ENCODE measurements at regions not wholly inside any gene's neighbourhood (a gene's known extent, or its start where the extent isn't known, plus 50 kb on each side); places are given as distances from the start of the nearest gene placed in this dataset.
"Not testable (repeated sequence)": the region's sequence is repeated elsewhere in the genome, so short reads cannot be mapped to it uniquely, and the experiment has no call there.

DNA sequence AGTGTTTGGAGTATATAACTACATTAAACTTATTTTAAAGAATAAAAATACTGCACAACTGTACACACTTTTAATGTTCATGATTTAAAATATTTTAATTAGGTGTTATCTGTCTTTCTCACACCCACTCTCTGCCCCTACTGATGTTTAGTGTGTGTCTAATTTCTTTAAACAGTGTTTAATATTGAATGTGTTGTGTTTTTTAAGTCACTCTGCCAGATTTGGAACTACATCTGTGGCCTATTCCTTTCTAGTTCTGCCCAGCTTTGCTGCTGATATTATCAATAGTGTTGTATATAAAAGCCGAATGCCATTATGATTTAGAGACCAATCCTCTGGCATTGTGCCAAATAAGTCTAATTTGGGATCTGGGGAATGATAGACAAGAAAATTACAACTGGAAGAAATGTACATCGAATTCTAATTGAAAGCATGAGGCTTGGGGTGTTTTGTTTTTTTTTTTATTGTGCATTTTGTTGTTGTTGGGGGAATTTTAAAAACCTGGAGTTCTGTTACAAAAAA lies 398.0 kb downstream of the CPS1 start:
- Histone ChIP-seq H3K4me1 (no peaks in the 10 kb centered on the region), H3K36me3 (replicated peaks) (no peaks in the 10 kb centered on the region), H3K9me3 (no peaks in the 10 kb centered on the region), H3K27me3 (ENCODE audit: low read depth) (no peaks in the 10 kb centered on the region), H3K4me3 (no peak overlapping the region)
- no peak for DNase-seq (ENCODE audit: low spot score in 2 of 2)
- in situ Hi-C loops (cut with MboI; ENCODE audit: low sequenced_read_pairs): no loop called here

DNA sequence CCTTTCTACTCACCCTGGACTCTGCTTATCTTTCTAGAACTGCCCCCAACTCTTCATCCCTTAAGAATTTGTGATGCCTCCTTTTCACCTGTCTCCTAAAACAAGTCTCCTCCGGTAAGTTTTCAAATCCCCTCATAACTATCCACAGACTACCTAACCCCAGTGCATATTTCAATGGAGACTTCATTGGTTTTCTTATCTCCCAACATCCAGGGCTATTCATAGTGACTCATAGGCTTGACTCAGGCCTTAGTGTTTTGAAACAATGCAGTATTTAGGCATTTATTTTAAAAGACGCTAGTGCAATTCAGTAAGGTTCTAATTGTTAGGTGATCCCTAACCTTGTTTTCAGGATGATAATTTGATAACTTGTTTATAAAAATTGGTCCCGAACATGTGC lies 399.2 kb downstream of the CPS1 start:
- no peaks in the 10 kb centered on the region for H3K36me3 ChIP-seq (replicated peaks)
- H3K4me1 ChIP-seq: no peaks in the 10 kb centered on the region
- no peaks in the 10 kb centered on the region for H3K27me3 ChIP-seq (ENCODE audit: low read depth)
- no peaks in the 10 kb centered on the region for H3K9me3 ChIP-seq
- H3K4me3 ChIP-seq: no peak overlapping the region
- in situ Hi-C loops (cut with MboI; ENCODE audit: low sequenced_read_pairs): no loop called here
- no peak for DNase-seq (ENCODE audit: low spot score in 2 of 2)

DNA sequence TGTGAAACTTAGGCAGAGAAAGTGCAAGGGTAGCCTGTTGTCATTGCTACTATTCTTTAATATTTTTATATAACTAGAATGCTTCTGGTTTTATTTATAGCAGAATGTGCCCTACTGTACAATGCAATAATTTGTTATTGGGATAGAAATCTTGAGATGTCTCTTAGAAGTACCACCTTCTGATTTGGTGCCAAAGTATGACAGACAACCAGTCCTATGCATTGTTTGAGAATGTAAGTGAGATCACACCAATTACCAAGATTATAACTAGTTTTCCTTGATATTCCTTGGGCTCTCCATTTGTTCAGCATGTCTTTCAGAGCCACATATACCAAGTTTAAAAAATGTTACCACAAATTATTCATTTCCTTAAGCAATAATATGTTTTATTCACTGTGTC lies 399.7 kb downstream of the CPS1 start:
- in situ Hi-C loops (cut with MboI; ENCODE audit: low sequenced_read_pairs): no loop called here
- Histone ChIP-seq H3K27me3 (ENCODE audit: low read depth) (no peaks in the 10 kb centered on the region), H3K4me1 (no peaks in the 10 kb centered on the region), H3K9me3 (no peaks in the 10 kb centered on the region), H3K4me3 (no peak overlapping the region), H3K36me3 (replicated peaks) (no peaks in the 10 kb centered on the region)
- DNase-seq (ENCODE audit: low spot score in 2 of 2): no peak

DNA sequence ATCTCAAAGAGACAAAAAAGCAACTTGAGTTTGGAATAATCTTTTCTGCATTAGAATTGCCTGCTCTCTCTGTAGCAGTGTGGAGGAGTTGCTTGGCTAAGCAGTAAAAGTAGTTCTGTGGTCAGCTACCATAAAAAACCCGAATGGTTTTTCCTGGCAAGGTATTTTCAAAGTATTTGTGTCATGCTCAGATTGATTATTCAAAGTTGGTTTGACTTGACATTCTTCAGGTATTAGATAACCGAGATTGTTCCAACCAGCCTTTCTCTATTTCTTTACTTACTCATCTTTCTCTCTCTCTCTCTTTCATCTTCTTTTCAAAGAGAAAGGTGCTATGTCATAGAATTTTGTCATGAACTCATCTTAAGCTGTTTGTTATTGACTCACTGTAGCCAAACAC lies 404.9 kb downstream of the CPS1 start:
- Histone ChIP-seq H3K4me3 (no peak overlapping the region), H3K9me3 (no peaks in the 10 kb centered on the region), H3K36me3 (replicated peaks) (no peaks in the 10 kb centered on the region), H3K27me3 (ENCODE audit: low read depth) (no peaks in the 10 kb centered on the region), H3K4me1 (no peaks in the 10 kb centered on the region; the same call in 1 of the 2 replicates)
- in situ Hi-C loops (cut with MboI; ENCODE audit: low sequenced_read_pairs): no loop called here
- DNase-seq (ENCODE audit: low spot score in 2 of 2): no peak

DNA sequence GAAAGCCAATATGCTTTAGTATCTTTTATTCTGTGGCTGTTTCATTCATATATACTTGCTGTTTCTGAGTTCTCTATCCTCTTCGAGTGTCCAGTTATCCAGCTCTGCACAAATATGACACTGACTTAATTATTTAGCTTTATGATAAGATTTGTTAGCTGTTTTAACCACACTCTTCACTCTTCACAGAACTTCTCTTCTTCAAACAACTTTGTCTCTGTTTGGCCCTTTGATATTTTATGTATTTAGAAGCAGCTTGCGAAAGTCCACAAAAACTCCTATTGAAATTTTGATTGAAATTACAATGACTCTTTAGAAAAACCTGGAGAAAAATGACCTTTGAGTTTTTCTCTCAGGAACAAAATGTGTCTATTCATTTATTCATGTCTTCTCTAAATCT lies 407.0 kb downstream of the CPS1 start:
- in situ Hi-C loops (cut with MboI; ENCODE audit: low sequenced_read_pairs): no loop called here
- H3K9me3 ChIP-seq: no peaks in the 10 kb centered on the region
- DNase-seq (ENCODE audit: low spot score in 2 of 2): no peak
- no peaks in the 10 kb centered on the region; the same call in 1 of the 2 replicates for H3K4me1 ChIP-seq
- H3K4me3 ChIP-seq: no peak overlapping the region
- no peaks in the 10 kb centered on the region for H3K36me3 ChIP-seq (replicated peaks)
- no peaks in the 10 kb centered on the region for H3K27me3 ChIP-seq (ENCODE audit: low read depth)

DNA sequence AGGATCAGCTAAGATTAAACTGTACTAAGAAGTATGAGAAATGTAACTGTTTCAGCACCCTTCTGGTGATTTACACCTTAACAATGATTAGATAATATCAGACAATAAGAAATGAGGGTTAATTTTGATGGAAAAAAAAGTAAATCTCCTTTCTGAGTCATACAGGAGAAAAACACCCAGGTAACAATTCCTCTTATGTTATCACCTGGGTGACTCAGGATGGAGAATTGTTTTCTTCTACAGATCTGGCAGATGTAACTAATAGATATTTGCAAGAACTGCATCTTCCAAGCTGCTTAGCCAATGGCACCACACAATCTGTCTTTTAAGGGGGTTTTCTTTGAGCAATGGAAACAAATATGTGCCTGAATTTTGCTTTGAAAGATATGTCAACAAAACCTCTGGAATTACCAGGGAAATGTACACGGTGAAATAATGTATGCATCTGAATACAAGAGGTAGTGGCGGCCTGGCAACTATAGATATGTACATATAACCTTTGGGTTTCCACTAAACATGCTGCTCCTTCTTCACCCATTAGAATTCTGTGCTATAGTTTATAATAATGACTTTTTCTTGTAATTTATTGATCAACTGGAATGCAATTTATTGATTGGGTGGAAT lies 407.9 kb downstream of the CPS1 start:
- in situ Hi-C loops (cut with MboI; ENCODE audit: low sequenced_read_pairs): no loop called here
- no peak for DNase-seq (ENCODE audit: low spot score in 2 of 2)
- H3K4me3 ChIP-seq: no peak overlapping the region
- no peaks in the 10 kb centered on the region for H3K36me3 ChIP-seq (replicated peaks)
- no peaks in the 10 kb centered on the region; the same call in 1 of the 2 replicates for H3K4me1 ChIP-seq
- no peaks in the 10 kb centered on the region for H3K9me3 ChIP-seq
- H3K27me3 ChIP-seq (ENCODE audit: low read depth): no peaks in the 10 kb centered on the region

DNA sequence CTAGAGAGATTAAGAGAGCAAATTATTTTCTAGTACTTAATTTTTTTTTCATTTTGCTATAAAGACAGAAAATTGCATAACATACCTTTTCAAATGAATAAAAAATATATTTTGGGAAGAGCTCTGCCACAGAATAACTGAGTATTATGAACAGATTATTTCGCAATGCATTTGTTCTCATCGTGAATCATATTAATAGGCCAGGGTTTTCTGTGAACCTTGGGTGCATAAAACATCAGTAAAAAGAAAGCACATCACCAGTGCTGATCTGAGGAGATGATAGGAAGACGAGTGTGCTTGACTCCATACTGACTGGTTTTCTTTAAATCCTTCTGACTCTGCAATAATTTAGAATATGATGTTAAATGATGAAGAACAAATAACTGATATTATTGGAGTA lies 409.1 kb downstream of the CPS1 start:
- Histone ChIP-seq H3K36me3 (replicated peaks) (no peaks in the 10 kb centered on the region), H3K27me3 (ENCODE audit: low read depth) (no peaks in the 10 kb centered on the region), H3K9me3 (no peaks in the 10 kb centered on the region), H3K4me1 (no peaks in the 10 kb centered on the region; the same call in 1 of the 2 replicates), H3K4me3 (no peak overlapping the region)
- in situ Hi-C loops (cut with MboI; ENCODE audit: low sequenced_read_pairs): no loop called here
- no peak for DNase-seq (ENCODE audit: low spot score in 2 of 2)

DNA sequence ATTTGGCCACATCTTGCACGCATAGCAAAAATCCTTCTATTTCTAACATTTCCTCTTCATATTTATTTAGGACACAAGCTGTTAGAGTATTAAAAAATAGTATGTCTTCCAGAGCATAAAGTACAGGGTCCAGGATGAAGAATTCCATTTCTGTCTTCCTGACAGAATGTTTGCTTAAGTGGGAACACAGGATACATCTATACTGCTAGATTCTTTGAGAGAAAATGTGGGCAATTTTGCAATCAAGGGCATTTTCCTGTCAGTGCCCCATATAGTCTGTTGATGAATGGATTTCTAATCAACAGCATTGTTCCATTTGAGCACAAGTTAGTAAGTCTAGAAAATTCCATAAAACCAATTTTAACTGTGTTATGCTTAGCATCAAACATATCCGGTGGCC lies 409.9 kb downstream of the CPS1 start:
- Histone ChIP-seq H3K4me3 (no peak overlapping the region), H3K9me3 (no peaks in the 10 kb centered on the region), H3K36me3 (replicated peaks) (no peaks in the 10 kb centered on the region), H3K4me1 (peaks cover 2% of the 10 kb centered on the region), H3K27me3 (ENCODE audit: low read depth) (no peaks in the 10 kb centered on the region)
- in situ Hi-C loops (cut with MboI; ENCODE audit: low sequenced_read_pairs): no loop called here
- no peak for DNase-seq (ENCODE audit: low spot score in 2 of 2)

DNA sequence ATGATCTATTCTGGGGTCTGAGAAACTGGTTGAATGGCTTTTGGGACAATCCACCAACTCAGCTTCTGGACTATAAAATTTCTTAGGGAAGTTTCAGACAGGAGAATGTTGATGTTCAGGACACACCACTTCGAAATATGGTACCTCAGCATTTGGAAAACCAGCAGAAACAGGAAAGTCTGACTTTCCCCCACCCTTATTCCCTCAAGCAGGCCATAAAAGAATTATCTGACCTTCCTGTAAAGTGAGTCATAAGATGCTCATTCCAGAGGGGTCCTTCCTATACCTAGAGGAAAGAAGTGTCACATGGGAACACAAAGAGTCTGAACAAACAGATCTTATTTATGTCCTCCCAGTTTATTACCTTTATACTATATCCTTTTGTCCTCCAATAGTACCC lies 415.0 kb downstream of the CPS1 start:
- no peaks in the 10 kb centered on the region for H3K9me3 ChIP-seq
- no peaks in the 10 kb centered on the region for H3K36me3 ChIP-seq (replicated peaks)
- in situ Hi-C loops (cut with MboI; ENCODE audit: low sequenced_read_pairs): no loop called here
- no peak overlapping the region for H3K4me3 ChIP-seq
- no peaks in the 10 kb centered on the region for H3K27me3 ChIP-seq (ENCODE audit: low read depth)
- peak in 1 of 2 experiments; percentile 45 for DNase-seq (ENCODE audit: low spot score in 2 of 2)
- peaks cover 8% of the 10 kb centered on the region; the same call in 1 of the 2 replicates for H3K4me1 ChIP-seq

DNA sequence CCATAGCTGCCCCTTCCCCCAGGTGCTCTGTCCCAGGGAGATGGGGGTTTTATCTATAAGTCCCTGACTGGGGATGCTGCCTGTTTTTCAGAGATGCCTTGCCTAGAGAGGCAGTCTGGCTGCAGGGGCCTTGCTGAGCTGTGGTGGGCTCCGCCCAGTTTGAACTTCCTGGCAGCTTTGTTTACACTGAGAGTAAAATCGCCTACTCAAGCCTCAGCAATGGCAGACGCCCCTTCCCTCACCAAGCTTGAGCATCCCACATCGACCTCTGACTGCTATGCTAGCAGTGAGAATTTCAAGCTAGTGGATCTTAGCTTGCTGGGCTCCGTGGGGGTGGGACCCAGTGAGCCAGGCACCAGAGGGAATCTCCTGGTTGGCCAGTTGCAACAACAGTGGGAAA lies 430.4 kb downstream of the CPS1 start:
- H3K4me1 ChIP-seq; H3K27me3 ChIP-seq (ENCODE audit: low read depth); DNase-seq (ENCODE audit: low spot score in 2 of 2); in situ Hi-C loops (cut with MboI; ENCODE audit: low sequenced_read_pairs); H3K4me3 ChIP-seq; H3K36me3 ChIP-seq (replicated peaks); H3K9me3 ChIP-seq: not testable (repeated sequence)

DNA sequence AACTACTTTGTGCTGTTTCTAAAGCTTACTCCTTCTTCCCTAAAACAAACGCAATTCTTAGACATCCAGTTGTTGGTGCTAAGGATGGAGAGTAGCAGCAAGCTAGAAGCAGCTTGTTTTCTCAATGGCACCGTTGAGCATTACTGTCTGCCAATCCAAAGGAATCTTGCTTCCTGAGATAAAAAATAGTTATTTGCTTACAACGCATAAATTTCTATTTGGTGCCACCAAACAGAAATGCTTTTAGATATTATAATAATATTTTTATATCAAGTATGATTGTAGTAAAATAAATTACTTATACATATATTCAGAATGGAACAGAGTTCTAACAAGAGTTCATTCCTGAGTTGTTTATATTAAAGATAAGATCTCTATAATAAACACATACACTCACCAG lies 434.7 kb downstream of the CPS1 start:
- H3K4me3 ChIP-seq: no peak overlapping the region
- no peaks in the 10 kb centered on the region for H3K4me1 ChIP-seq
- DNase-seq (ENCODE audit: low spot score in 2 of 2): no peak
- no peaks in the 10 kb centered on the region for H3K36me3 ChIP-seq (replicated peaks)
- in situ Hi-C loops (cut with MboI; ENCODE audit: low sequenced_read_pairs): no loop called here
- H3K9me3 ChIP-seq: no peaks in the 10 kb centered on the region
- no peaks in the 10 kb centered on the region for H3K27me3 ChIP-seq (ENCODE audit: low read depth)

DNA sequence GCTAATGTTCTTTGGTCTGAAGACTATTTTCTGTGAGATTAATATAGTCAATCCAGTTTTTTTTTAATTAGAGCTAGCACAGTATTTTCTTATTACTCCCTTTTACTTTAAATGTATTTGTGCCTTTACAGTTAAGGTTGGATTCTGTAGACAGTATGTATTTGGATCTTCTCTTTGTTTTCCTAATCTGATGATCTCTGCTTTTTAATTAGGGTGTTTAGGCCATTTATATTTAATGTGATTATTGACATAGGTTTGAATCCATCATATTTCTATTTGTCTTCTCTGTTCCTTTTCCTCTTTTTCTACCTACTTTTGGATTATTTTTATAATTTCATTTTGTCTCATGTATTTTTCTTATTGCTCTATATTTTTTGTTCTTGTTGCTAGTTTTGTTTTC lies 437.7 kb downstream of the CPS1 start:
- no peaks in the 10 kb centered on the region for H3K9me3 ChIP-seq
- DNase-seq (ENCODE audit: low spot score in 2 of 2): no peak
- in situ Hi-C loops (cut with MboI; ENCODE audit: low sequenced_read_pairs): no loop called here
- H3K4me1 ChIP-seq: no peaks in the 10 kb centered on the region
- no peaks in the 10 kb centered on the region for H3K36me3 ChIP-seq (replicated peaks)
- no peaks in the 10 kb centered on the region for H3K27me3 ChIP-seq (ENCODE audit: low read depth)
- no peak overlapping the region for H3K4me3 ChIP-seq

DNA sequence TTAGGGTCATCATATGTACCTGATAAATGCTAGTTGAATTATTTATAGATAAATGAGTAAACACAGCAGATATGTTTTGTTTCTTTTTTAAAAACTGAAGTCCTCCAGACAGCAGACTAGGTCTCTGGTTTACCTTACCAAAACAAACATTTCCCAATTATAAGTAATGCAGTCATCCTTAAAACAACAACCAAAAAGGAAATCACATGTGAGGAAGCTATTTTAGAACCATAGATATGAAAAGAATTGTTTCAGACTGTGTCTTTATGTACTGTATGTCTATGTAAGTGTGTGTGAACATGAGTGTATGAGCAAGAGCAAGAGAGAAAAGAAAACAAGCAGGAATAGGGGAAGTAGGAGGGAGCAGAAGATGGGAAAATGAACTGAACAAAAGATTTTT lies 441.0 kb downstream of the CPS1 start:
- DNase-seq (ENCODE audit: low spot score in 2 of 2): no peak
- Histone ChIP-seq H3K4me3 (no peak overlapping the region), H3K4me1 (no peaks in the 10 kb centered on the region), H3K9me3 (no peaks in the 10 kb centered on the region), H3K27me3 (ENCODE audit: low read depth) (no peaks in the 10 kb centered on the region), H3K36me3 (replicated peaks) (no peaks in the 10 kb centered on the region)
- in situ Hi-C loops (cut with MboI; ENCODE audit: low sequenced_read_pairs): no loop called here

DNA sequence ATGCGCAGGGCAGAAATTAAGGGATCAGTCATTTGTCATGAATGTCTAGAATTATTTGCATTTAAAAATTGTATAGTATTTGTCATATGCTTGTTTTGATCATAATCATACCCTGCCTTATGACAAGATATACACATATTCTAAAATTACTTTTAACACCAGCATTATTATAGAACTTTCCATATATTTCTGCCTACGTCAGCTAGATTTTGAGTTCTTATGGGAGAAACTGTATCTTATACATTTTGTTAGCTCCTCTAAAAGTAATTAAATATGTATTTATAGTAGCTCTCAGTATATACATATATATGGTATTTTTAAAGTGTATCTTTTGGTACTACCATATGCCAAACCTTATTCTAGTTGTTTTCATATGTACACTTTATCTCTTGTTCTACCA lies 441.9 kb downstream of the CPS1 start:
- H3K27me3 ChIP-seq (ENCODE audit: low read depth): no peaks in the 10 kb centered on the region
- no peaks in the 10 kb centered on the region for H3K9me3 ChIP-seq
- in situ Hi-C loops (cut with MboI; ENCODE audit: low sequenced_read_pairs): no loop called here
- H3K36me3 ChIP-seq (replicated peaks): no peaks in the 10 kb centered on the region
- H3K4me3 ChIP-seq: no peak overlapping the region
- DNase-seq (ENCODE audit: low spot score in 2 of 2): no peak
- H3K4me1 ChIP-seq: no peaks in the 10 kb centered on the region

DNA sequence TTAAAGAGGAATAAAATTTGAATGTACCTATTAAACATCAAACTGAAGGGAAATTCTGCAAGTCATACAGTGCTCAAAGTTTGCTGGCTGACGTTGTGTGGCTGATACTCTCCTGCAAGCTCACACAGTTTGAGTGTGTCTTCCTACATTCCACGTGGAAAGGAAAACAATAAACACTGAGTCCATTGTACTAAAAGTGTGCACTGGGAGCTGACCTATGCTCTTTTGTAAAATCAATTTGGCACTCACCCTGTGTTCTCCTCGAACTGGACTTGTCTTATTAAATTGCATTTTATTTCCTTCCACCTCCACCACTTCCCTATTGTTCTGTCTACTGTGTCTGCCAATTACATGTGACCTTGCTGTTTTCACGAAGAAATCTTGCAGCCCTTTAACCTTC lies 458.0 kb downstream of the CPS1 start:
- no peak overlapping the region for H3K4me3 ChIP-seq
- H3K9me3 ChIP-seq: no peaks in the 10 kb centered on the region
- H3K27me3 ChIP-seq (ENCODE audit: low read depth): no peaks in the 10 kb centered on the region
- no peak for DNase-seq (ENCODE audit: low spot score in 2 of 2)
- H3K36me3 ChIP-seq (replicated peaks): no peaks in the 10 kb centered on the region
- H3K4me1 ChIP-seq: no peaks in the 10 kb centered on the region
- in situ Hi-C loops (cut with MboI; ENCODE audit: low sequenced_read_pairs): no loop called here

Data from HAP-1 (cell line).